ENCODE measurements at regions not wholly inside any gene's neighbourhood (a gene's known extent, or its start where the extent isn't known, plus 50 kb on each side); places are given as distances from the start of the nearest gene placed in this dataset.

DNA sequence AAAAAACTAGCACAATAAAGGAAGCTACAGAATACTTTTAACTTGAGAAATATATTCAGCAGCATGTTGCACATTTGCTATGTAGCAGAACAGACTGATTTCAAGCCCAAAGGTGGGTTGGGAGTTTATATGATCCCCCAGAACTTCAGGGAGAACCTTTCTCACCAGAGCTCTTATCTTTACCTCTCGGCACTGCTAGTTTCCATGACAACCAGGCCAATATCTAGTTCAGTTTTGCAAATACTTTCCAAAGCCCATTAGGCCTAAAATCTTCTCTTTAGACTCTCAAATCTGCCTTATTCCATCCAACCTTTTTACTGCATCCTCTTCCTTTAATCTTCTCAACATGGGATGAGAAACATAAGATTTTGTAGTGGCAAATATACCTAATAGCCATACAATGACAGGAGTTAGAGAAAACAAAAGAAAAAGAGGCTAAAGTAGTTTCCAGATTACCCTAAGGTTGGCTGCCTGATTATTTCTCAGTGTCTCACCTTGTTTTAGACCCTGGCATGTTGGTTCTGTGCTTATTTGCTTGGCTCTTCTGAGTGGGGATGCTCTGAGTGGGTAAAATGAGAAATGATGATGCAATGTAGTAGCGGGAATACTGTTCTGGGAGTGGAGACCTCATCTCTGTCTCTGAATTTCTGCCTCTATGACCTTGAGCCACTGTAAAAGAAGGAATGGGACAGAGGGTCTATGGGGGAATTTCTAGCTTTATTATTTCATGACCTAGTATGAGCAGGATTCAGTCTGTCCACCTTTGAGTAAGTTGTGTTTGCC, 427.6 kb upstream of the STXBP6 start:
- TF ChIP-seq, protein P1, sequence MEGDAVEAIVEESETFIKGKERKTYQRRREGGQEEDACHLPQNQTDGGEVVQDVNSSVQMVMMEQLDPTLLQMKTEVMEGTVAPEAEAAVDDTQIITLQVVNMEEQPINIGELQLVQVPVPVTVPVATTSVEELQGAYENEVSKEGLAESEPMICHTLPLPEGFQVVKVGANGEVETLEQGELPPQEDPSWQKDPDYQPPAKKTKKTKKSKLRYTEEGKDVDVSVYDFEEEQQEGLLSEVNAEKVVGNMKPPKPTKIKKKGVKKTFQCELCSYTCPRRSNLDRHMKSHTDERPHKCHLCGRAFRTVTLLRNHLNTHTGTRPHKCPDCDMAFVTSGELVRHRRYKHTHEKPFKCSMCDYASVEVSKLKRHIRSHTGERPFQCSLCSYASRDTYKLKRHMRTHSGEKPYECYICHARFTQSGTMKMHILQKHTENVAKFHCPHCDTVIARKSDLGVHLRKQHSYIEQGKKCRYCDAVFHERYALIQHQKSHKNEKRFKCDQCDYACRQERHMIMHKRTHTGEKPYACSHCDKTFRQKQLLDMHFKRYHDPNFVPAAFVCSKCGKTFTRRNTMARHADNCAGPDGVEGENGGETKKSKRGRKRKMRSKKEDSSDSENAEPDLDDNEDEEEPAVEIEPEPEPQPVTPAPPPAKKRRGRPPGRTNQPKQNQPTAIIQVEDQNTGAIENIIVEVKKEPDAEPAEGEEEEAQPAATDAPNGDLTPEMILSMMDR (IDR thresholded peaks at IDR 0.05): no peak
- 75% methylated on average over 2 of the region's 2 CpGs for WGBS (ENCODE audit: insufficient coverage)
- peaks cover 5 to 8% of the 10 kb centered on the region in 2 donors for H3K27me3 Mint-ChIP-seq (ENCODE audit: low read depth in 2 of 2)

DNA sequence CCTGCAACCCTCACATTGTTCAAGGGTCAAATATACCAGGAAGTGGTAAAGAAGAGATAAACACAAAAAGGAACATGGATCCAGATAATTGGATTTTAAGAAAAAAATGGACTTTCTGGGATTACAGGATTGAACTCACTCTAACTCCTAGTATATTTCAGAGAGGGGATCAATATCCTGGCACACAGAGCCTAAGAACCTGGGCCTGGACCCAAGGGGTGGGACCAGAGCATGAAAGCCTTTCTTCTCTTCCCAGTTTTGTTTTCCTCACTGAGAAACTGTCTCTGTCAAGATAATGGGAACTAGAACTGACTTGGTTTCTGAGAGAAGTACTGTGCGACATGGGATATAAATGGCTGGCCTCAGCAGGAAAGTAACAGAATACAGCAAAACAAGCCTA, 422.8 kb upstream of the STXBP6 start:
- H3K4me3 ChIP-seq (ENCODE audit: low read length): no peak overlapping the region
- H3K4me1 ChIP-seq (ENCODE audit: control insufficient read depth, insufficient read depth, low read length): no peaks in the 10 kb centered on the region
- Mint-ChIP-seq H3K4me1 (no peaks in the 10 kb centered on the region), H3K27me3 (ENCODE audit: low read depth in 2 of 2) (peaks cover 3 to 8% of the 10 kb centered on the region in 2 donors), H3K27ac (no peak overlapping the region), H3K4me3 (no peak overlapping the region), H3K36me3 (no peaks in the 10 kb centered on the region), H3K9me3 (peaks cover 0 to 2% of the 10 kb centered on the region in 2 donors)
- intact Hi-C loops (cut with micrococcal nuclease): no loop called here
- 100% methylated on average over 1 of the region's 1 CpG for WGBS (ENCODE audit: insufficient coverage)
- H3K27ac ChIP-seq (ENCODE audit: low read length): no peak overlapping the region
- no peaks in the 10 kb centered on the region for H3K9me3 ChIP-seq (ENCODE audit: control insufficient read depth, insufficient read depth, low read length)
- TF ChIP-seq, protein P1 (IDR thresholded peaks at IDR 0.05): no peak
- DNase-seq: no peak
- H3K36me3 ChIP-seq (ENCODE audit: control insufficient read depth, insufficient read depth, low read length): no peaks in the 10 kb centered on the region
- ATAC-seq: no peak
- H3K27me3 ChIP-seq (ENCODE audit: control insufficient read depth, insufficient read depth, low read length): no peaks in the 10 kb centered on the region

More for the DNA sequence above, 427.6 kb upstream of the STXBP6 start:
- Histone ChIP-seq H3K36me3 (ENCODE audit: control insufficient read depth, insufficient read depth, low read length) (no peaks in the 10 kb centered on the region), H3K4me3 (ENCODE audit: low read length) (no peak overlapping the region), H3K9me3 (ENCODE audit: control insufficient read depth, insufficient read depth, low read length) (no peaks in the 10 kb centered on the region), H3K27ac (ENCODE audit: low read length) (no peak overlapping the region), H3K4me1 (ENCODE audit: control insufficient read depth, insufficient read depth, low read length) (no peaks in the 10 kb centered on the region), H3K27me3 (ENCODE audit: control insufficient read depth, insufficient read depth, low read length) (no peaks in the 10 kb centered on the region)
- no peak for DNase-seq
- no peaks in the 10 kb centered on the region for H3K36me3 Mint-ChIP-seq
- ATAC-seq: no peak
- peaks cover 0 to 2% of the 10 kb centered on the region in 2 donors for H3K9me3 Mint-ChIP-seq
- H3K4me3 Mint-ChIP-seq: no peak overlapping the region
- intact Hi-C loops (cut with micrococcal nuclease): no loop called here
- no peak overlapping the region for H3K27ac Mint-ChIP-seq
- H3K4me1 Mint-ChIP-seq: no peaks in the 10 kb centered on the region

DNA sequence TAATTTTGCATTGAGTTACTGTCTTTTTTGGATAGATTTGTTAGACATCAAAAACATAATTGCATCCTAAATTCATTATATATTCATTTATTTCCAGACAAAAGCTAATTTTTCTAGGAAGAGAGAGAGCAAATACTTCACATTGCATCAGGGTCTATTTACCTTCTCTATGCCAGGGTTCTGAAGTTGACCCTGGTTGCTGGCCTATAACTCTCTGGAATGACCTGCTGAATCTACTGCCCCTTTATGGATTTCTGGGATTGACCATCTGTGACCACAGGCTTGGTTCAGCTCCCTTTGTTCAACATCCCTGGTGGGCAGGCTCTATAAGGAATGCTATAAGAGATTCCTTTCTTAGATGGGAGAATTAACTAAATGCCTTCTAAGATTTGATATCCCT, 414.8 kb upstream of the STXBP6 start:
- H3K4me3 Mint-ChIP-seq: no peak overlapping the region

More for the DNA sequence above, 414.8 kb upstream of the STXBP6 start:
- H3K36me3 ChIP-seq (ENCODE audit: control insufficient read depth, insufficient read depth, low read length): no peaks in the 10 kb centered on the region
- no peaks in the 10 kb centered on the region for H3K27me3 ChIP-seq (ENCODE audit: control insufficient read depth, insufficient read depth, low read length)
- no peak overlapping the region for H3K4me3 ChIP-seq (ENCODE audit: low read length)
- ATAC-seq (no peak), DNase-seq (no peak)
- Mint-ChIP-seq H3K36me3 (no peaks in the 10 kb centered on the region), H3K4me1 (no peaks in the 10 kb centered on the region), H3K27me3 (ENCODE audit: low read depth in 2 of 2) (peaks cover 0 to 3% of the 10 kb centered on the region in 2 donors), H3K9me3 (no peaks in the 10 kb centered on the region), H3K27ac (no peak overlapping the region)
- TF ChIP-seq, protein P1 (IDR thresholded peaks at IDR 0.05): no peak
- no peak overlapping the region for H3K27ac ChIP-seq (ENCODE audit: low read length)
- H3K4me1 ChIP-seq (ENCODE audit: control insufficient read depth, insufficient read depth, low read length): no peaks in the 10 kb centered on the region
- intact Hi-C loops (cut with micrococcal nuclease): no loop called here
- H3K9me3 ChIP-seq (ENCODE audit: control insufficient read depth, insufficient read depth, low read length): no peaks in the 10 kb centered on the region

Measured in natural killer cell (primary cell).